Effector CD8-positive, alpha-beta T cell (primary cell): ENCODE measurements at regions not wholly inside any gene's neighbourhood (a gene's known extent, or its start where the extent isn't known, plus 50 kb on each side); places are given as distances from the start of the nearest gene placed in this dataset.
"Not testable (repeated sequence)": the region's sequence is repeated elsewhere in the genome, so short reads cannot be mapped to it uniquely, and the experiment has no call there.

Experiments used
- DNase-seq: peaks from one replicate; lab custom pipeline; 2025; lab: John Stamatoyannopoulos, UW

- no peak for DNase-seq
Observed at GRCh38 chr2:100742277-100743254, 77.4 kb upstream of the NPAS2 start.

DNA sequence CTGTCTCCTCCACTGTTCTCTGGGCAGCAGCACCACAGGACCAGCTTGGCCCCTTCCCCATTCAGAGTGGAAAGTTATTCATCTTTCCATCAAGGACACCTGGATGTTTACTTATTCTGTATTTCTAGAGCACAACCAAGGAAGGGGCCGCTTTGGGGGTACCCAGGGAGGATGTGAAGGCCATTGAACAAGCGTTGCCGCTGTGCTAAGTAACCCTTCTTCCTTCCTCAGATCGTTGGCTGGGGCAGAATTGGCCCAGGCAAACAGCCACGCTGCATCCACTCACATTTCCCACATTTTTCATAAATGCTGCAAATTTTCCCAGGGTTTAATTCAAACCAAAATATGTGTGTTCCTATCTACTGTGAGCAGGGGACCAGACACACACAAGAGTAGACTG lies 76.2 kb upstream of the NPAS2 start:
- DNase-seq, result no peak

GRCh38 chr2:100744184-100744583 lies 75.8 kb upstream of the NPAS2 start:
- DNase-seq, result no peak

DNA sequence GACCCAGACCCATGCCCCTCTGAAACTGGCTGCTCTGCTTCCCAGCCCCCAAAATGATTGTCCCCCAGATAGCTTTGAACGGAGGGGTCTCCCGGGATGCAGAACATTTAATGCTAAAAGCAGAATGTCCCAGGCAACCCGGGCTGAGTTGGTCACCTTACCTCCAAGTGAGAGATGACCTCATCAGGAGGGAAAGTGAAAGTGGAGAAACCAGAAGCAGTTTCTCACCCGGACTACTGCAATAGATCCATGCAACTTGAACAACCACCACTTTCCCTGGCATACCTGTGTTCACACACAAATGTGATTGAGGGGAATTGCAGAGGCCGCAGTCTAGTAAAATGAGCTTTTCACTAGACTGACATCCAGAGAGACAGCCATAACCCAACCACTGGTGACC lies 75.3 kb upstream of the NPAS2 start:
- DNase-seq, result no peak

GRCh38 chr2:100745604-100746003 lies 74.3 kb upstream of the NPAS2 start:
- DNase-seq, result no peak

GRCh38 chr2:100747551-100747950 lies 72.4 kb upstream of the NPAS2 start:
- DNase-seq, result no peak

GRCh38 chr2:100747996-100748615 lies 71.8 kb upstream of the NPAS2 start:
- no peak for DNase-seq

DNA sequence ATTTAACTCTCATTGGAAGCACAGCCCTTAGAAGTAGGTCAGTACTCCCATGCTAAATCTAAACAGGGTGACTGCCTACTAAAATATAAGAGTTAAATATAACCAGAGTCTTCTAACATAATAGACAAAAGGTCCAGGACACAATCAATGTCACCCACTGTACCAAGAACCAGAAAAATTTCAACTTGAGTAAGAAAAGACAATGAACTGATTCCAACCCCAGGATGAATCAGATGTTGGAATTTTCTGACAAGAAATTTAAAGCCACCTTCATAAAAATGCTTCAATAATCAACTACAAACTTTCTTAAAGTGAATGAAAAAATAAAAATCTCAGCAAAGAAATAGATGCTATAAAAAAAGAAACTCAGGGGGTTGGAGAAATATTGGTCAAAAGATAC lies 71.3 kb upstream of the NPAS2 start:
- DNase-seq, result no peak

DNA sequence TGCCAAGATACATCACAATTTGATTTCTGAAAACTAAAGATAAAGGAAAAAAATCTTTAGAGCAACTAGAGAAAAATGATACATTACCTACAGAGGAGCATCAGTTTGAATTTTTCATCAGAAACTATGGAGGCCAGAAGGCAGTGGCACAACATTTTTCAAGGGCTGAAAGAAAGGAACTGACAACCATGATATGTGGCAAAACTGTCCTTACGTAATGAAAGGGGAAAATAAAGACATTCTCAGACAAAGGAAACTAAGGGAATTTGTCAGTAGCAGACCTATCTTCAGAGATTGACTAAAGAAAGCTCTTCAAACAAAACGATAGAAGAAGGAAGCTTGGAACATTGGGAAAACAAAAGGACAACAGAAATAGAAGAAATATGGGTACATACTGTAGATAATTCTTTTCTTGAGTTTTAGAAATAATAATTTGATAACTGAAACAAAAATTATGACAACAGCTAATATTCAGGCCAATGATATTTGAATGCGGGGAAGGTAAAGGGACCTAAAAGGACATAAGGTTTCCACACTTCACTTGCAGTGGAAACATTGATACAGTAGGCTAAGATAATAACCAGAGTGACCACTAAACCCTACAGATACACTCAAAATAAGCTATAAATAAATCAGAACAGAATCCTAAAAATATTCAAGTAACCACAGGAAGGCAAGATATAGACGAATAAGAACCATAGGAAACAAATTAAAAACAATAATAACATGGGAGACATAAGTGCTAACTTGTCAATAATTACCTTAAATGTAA lies 70.0 kb upstream of the NPAS2 start:
- no peak for DNase-seq

DNA sequence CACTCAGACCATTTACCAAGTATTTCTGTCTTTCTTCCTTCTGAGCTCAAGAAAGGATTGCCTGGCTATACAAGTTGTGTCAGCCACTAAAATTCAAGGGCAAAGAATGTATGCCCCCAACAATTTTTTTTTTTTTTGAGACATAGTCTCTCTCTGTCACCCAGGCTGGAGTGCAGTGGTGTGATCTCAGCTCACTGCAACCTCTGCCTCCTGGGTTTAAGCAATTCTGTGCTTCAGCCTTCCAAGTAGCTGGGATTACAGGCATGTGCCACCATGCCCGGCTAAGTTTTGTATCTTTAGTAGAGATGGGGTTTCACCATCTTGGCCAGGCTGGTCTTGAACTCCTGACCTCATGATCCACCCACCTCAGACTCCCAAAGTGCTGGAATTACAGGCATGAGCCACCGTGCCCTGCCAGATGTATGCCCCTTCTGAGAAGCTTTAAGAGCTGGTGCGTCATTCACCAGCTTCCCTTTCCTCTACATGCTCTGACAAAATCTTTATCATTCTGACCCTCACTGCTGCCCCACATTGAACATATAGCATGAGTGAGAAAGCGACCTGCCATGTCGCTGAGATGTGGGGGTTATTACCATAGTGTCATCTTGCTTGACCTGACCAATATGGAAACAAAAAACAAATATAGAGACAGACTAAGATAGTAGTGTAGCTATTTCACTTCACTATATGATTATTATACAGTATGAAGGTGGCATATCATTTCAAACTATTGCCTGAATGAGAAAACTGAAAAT lies 67.9 kb upstream of the NPAS2 start:
- not testable (repeated sequence) for DNase-seq

GRCh38 chr2:100752628-100753333 lies 67.2 kb upstream of the NPAS2 start:
- no peak for DNase-seq

GRCh38 chr2:100753444-100753843 lies 66.5 kb upstream of the NPAS2 start:
- no peak for DNase-seq

GRCh38 chr2:100753881-100754280 lies 66.1 kb upstream of the NPAS2 start:
- no peak for DNase-seq

GRCh38 chr2:100754951-100755350 lies 65.0 kb upstream of the NPAS2 start:
- DNase-seq, result no peak

GRCh38 chr2:100755441-100755840 lies 64.5 kb upstream of the NPAS2 start:
- DNase-seq, result no peak

GRCh38 chr2:100756704-100757103 lies 63.2 kb upstream of the NPAS2 start:
- no peak for DNase-seq

- no peak for DNase-seq
Observed at GRCh38 chr2:100757621-100758394, 62.1 kb upstream of the NPAS2 start.

DNA sequence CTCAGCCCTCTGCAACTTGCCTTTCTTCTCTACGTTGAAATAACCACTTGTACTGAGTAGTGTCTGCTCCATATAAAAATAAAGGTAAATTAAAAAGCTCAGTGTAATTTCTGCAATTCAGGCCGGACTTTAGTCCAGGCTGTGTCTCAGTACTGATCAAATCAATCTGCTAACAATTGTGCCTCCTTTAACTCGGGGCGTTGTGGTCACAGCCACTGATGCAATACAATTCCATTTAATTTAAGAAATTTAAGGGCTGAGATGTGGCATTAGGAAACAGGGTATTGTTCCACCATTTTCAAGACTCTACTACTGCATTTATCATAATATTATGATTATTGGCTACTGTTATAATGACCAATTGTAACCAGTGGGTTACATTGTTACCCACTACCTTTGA lies 60.0 kb upstream of the NPAS2 start:
- no peak for DNase-seq

DNA sequence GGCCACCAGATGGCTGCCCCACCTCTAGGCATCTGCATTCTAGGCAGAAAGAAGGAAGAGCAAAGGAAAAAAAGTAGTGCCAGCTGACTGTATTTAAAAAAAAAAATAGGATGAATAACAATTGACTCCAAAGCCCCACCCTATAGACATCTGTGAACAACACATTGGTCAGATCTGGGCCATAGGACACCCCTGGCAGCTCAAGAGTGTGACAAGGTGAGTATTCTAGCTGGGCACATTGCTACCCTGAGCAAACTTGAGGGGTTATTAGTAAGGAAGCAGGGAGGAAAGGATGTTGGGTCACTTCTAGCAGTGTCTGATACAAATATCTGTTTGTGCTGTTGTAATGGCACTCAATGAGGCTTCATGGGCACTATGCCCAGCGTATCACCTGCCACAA lies 58.6 kb upstream of the NPAS2 start:
- no peak for DNase-seq

DNA sequence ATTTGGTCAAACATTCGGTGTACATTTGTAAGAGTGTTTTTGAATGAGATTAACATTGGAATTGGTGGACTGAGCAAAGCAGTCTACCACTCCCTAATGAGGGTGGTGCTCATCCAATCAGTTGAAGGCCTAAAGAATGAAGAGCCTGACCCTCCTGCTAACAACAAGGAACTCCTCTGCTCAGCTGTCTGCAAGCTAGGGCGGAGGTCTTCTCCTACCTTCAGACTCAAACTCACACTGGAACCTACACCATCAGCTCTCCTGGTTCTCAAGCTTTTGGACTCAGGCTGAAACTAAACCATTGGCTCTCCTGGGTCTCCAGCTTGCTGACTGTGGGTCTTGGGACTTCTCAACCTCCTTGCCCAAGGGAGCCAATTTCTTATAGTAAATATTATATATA lies 55.5 kb upstream of the NPAS2 start:
- no peak for DNase-seq
